GM20000 (cell line): ENCODE measurements at regions not wholly inside any gene's neighbourhood (a gene's known extent, or its start where the extent isn't known, plus 50 kb on each side); places are given as distances from the start of the nearest gene placed in this dataset.
"Not testable (repeated sequence)": the region's sequence is repeated elsewhere in the genome, so short reads cannot be mapped to it uniquely, and the experiment has no call there.

ENCODE experiments used
- DNase-seq: peaks from one replicate; pipeline ENCODE4 v3.0.0; 2012; ENCODE audit warnings: low spot score
- TF ChIP-seq, protein P1 (sequence below): IDR thresholded peaks from 2 replicates; pipeline ENCODE4 v1.5.1; 2012; ENCODE audit warnings: mild to moderate bottlenecking, control low read depth; ENCODE audit errors: extremely low read depth, missing control alignments

DNA sequence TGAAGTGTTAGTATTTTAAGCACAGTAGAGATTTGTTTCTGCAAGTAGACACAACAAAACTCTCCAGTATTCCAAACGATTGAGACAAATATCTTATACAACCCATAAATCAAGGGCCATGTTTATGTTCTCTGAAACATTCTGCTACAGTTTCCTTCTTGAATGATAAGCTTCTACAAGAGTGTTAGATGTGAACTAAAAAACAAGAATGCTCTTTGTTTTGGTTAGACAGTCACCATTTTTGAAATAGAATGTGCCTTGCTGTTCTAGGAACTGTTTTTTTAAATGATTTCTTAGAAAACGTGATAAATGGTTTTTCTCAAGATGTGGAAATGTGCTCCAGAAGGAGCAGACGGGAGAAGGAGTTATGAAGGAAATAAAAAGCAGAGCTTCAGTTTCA is 1656.3 kb upstream of the FLRT2 start:
- no peak for DNase-seq
- TF ChIP-seq, protein P1, sequence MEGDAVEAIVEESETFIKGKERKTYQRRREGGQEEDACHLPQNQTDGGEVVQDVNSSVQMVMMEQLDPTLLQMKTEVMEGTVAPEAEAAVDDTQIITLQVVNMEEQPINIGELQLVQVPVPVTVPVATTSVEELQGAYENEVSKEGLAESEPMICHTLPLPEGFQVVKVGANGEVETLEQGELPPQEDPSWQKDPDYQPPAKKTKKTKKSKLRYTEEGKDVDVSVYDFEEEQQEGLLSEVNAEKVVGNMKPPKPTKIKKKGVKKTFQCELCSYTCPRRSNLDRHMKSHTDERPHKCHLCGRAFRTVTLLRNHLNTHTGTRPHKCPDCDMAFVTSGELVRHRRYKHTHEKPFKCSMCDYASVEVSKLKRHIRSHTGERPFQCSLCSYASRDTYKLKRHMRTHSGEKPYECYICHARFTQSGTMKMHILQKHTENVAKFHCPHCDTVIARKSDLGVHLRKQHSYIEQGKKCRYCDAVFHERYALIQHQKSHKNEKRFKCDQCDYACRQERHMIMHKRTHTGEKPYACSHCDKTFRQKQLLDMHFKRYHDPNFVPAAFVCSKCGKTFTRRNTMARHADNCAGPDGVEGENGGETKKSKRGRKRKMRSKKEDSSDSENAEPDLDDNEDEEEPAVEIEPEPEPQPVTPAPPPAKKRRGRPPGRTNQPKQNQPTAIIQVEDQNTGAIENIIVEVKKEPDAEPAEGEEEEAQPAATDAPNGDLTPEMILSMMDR, result no peak

GRCh38 chr14:83874662-83875061 is 1655.3 kb upstream of the FLRT2 start:
- TF ChIP-seq, protein P1, result no peak
- DNase-seq, result no peak

- TF ChIP-seq, protein P1, result no peak
- DNase-seq, result no peak
These were observed 1646.2 kb upstream of the FLRT2 start for GRCh38 chr14:83883732-83884131.

- no peak for DNase-seq
- TF ChIP-seq, protein P1, result no peak
These were observed 1644.1 kb upstream of the FLRT2 start for GRCh38 chr14:83885837-83886293.

GRCh38 chr14:83887866-83888265 is 1642.1 kb upstream of the FLRT2 start:
- TF ChIP-seq, protein P1, result no peak
- DNase-seq, result no peak

DNA sequence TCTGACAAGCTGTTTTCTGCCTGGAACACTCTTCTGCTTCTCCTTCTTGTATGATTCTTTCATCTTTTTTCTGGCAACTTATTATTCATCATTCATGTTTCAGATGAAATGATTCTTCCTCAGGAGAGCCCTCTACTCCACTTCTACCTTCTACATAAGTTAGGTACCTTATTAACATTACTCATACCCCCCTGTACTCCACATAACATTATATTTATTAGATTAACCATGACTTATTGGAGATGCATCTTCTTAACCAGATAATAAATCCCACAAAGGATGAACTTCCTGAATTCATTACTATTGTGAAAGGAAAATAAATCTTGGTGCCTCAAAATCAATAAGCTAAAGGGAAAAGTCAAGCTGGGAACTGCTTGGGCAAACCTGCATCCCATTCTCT is 1636.5 kb upstream of the FLRT2 start:
- TF ChIP-seq, protein P1, result no peak
- DNase-seq, result no peak

- no peak for DNase-seq
- TF ChIP-seq, protein P1, result no peak
These were observed 1635.4 kb upstream of the FLRT2 start for GRCh38 chr14:83894568-83894967.

DNA sequence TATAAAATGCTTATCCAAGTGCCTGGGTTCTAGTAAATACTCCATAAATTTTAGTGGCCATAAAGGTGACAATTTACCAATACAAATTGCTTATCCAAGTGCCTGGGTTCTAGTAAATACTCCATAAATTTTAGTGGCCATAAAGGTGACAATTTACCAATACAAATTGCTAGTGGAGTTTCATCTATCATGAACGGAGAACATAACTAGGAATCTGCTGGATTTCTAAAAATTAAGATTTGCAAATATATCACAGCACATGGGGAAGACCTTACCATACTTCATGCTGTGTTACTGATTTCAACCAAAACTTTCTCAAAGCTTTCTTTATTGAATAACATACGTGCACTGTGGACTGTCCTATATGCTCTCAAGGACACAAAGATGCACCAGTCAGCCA is 1631.4 kb upstream of the FLRT2 start:
- not testable (repeated sequence) for DNase-seq
